H1 (cell line): ENCODE measurements at regions not wholly inside any gene's neighbourhood (a gene's known extent, or its start where the extent isn't known, plus 50 kb on each side); places are given as distances from the start of the nearest gene placed in this dataset.

ENCODE experiments used
- CTCF ChIA-PET: fragments of 300-600 bp; sonication (Branson Sonifier 250); formaldehyde crosslinking; loops from one replicate; lab custom pipeline; 2021; ENCODE audit not compliant: partially characterized antibody; lab: Charles Lee
- POLR2A ChIA-PET: fragments of 300-600 bp; sonication (Branson Sonifier 250); formaldehyde crosslinking; loops from one replicate; lab custom pipeline; 2021; ENCODE audit warnings: inconsistent platforms; ENCODE audit not compliant: partially characterized antibody; lab: Charles Lee
- DNase-seq, 2 experiments: peaks; one replicate each; pipeline versions ENCODE4 v3.0.0 to v3.0.0-alpha.2; 2010 to 2022; ENCODE audit warnings: low spot score in 2 of 2, low read depth in 1 of 2, mixed read lengths in 1 of 2
- FAIRE-seq: peaks from 2 replicates; lab custom pipeline; 2011; peaks lifted over from hg19 to GRCh38; lab: Jason Lieb, UNC
- H2AFZ ChIP-seq: 2 replicates; pipeline ENCODE4 v1.8.1; 2012; ENCODE audit warnings: low read length, inconsistent platforms
- H2AK5ac ChIP-seq: 2 replicates; pipeline ENCODE4 v1.6.1; 2013; ENCODE audit warnings: low read depth, low read length
- H2BK120ac ChIP-seq: replicated peaks from 2 replicates; pipeline ENCODE3; 2013; ENCODE audit warnings: low read depth, low read length, inconsistent platforms
- H2BK12ac ChIP-seq: 2 replicates; pipeline ENCODE4 v1.6.1; 2013; ENCODE audit warnings: low read depth, low read length
- H2BK15ac ChIP-seq: 2 replicates; pipeline ENCODE4 v1.6.1; 2013; ENCODE audit warnings: low read length
- H2BK20ac ChIP-seq: 2 replicates; pipeline ENCODE4 v1.6.1; 2013; ENCODE audit warnings: low read length
- H2BK5ac ChIP-seq: 2 replicates; pipeline ENCODE4 v1.6.1; 2013; ENCODE audit warnings: low read depth, low read length
- H3K14ac ChIP-seq: 2 replicates; pipeline ENCODE4 v1.6.1; 2013; ENCODE audit warnings: inconsistent platforms; ENCODE audit not compliant: insufficient read length
- H3K18ac ChIP-seq: 2 replicates; pipeline ENCODE4 v1.6.1; 2013; ENCODE audit warnings: low read length; ENCODE audit errors: extremely low read depth
- H3K23ac ChIP-seq: 2 replicates; pipeline ENCODE4 v1.6.1; 2013; ENCODE audit warnings: inconsistent platforms; ENCODE audit not compliant: insufficient read length
- H3K23me2 ChIP-seq: 2 replicates; pipeline ENCODE4 v1.6.1; 2013; ENCODE audit warnings: low read depth, low read length
- H3K27ac ChIP-seq: 2 replicates; pipeline ENCODE4 v1.6.1; 2011; ENCODE audit warnings: low read depth, low read length, inconsistent platforms
- H3K27me3 ChIP-seq, 4 experiments: replicated peaks in 1 of 4; 1 replicate in 1 of 4; 2 replicates in 3 of 4; pipeline versions ENCODE4 v1.6.1 to v1.8.1; 2011 to 2013; ENCODE audit warnings: low read length in 3 of 4, mild to moderate bottlenecking in 3 of 4, inconsistent platforms in 2 of 4, mixed read lengths in 2 of 4, moderate library complexity in 1 of 4; ENCODE audit not compliant: control insufficient read depth in 3 of 4, insufficient read depth in 3 of 4; ENCODE audit errors: extremely low read depth in 1 of 4
- H3K36me3 ChIP-seq, 4 experiments: 2 replicates each; pipeline versions ENCODE4 v1.6.1 to v1.8.1; 2011 to 2013; ENCODE audit warnings: mild to moderate bottlenecking in 4 of 4, low read length in 3 of 4, moderate library complexity in 2 of 4, control low read depth in 1 of 4, inconsistent platforms in 1 of 4; ENCODE audit not compliant: insufficient read depth in 4 of 4, control insufficient read depth in 2 of 4
- H3K4ac ChIP-seq: replicated peaks from 2 replicates; pipeline ENCODE3; 2013; ENCODE audit warnings: low read length, low read depth, mixed read lengths, inconsistent platforms; ENCODE audit not compliant: insufficient read length
- H3K4me1 ChIP-seq, 4 experiments: replicated peaks in 1 of 4; 1 replicate in 1 of 4; 2 replicates in 3 of 4; pipeline versions ENCODE4 v1.6.1 to v1.8.1; 2011 to 2013; ENCODE audit warnings: low read length in 3 of 4, inconsistent platforms in 2 of 4, mixed read lengths in 1 of 4; ENCODE audit not compliant: insufficient read depth in 4 of 4, control insufficient read depth in 3 of 4
- H3K4me2 ChIP-seq, 2 experiments: 2 replicates each; pipeline versions ENCODE4 v1.6.1 to v1.8.1; 2011 to 2013; ENCODE audit warnings: low read depth in 2 of 2, low read length in 2 of 2, control low read depth in 1 of 2, inconsistent platforms in 1 of 2, mild to moderate bottlenecking in 1 of 2; ENCODE audit not compliant: insufficient read depth in 1 of 2
- H3K4me3 ChIP-seq, 4 experiments: fragments of 200-600, 300-600 bp in 1 of 4; sonication (generic), shearing (Covaris generic), sonication (Bioruptor Twin) in 1 of 4; 2 replicates each; pipeline versions ENCODE4 v1.5.1 to v1.8.1; 2011 to 2016; ENCODE audit warnings: low read length in 4 of 4, low read depth in 3 of 4, control low read depth in 2 of 4, inconsistent platforms in 2 of 4, mild to moderate bottlenecking in 2 of 4, mixed read lengths in 1 of 4, moderate library complexity in 1 of 4; ENCODE audit not compliant: insufficient read depth in 2 of 4; ENCODE audit errors: extremely low read depth in 1 of 4
- H3K56ac ChIP-seq: replicated peaks from 2 replicates; pipeline ENCODE3; 2013; ENCODE audit warnings: low read depth, mild to moderate bottlenecking, mixed read lengths, low read length, inconsistent platforms; ENCODE audit not compliant: insufficient read length
- H3K79me1 ChIP-seq: 2 replicates; pipeline ENCODE4 v1.6.1; 2013; ENCODE audit warnings: low read depth, low read length, control low read depth
- H3K79me2 ChIP-seq, 2 experiments: 2 replicates each; pipeline versions ENCODE4 v1.6.1 to v1.8.1; 2012 to 2013; ENCODE audit warnings: low read length in 2 of 2, mild to moderate bottlenecking in 2 of 2, inconsistent platforms in 1 of 2; ENCODE audit not compliant: insufficient read depth in 2 of 2, control insufficient read depth in 1 of 2
- H3K9ac ChIP-seq, 4 experiments: replicated peaks in 1 of 4; 1 replicate in 1 of 4; 2 replicates in 3 of 4; pipeline versions ENCODE4 v1.6.1 to v1.8.1; 2011 to 2013; ENCODE audit warnings: low read depth in 3 of 4, low read length in 3 of 4, control low read depth in 2 of 4, mild to moderate bottlenecking in 2 of 4, moderate library complexity in 2 of 4, inconsistent platforms in 1 of 4; ENCODE audit errors: extremely low read depth in 1 of 4
- H3K9me3 ChIP-seq, 2 experiments: 2 replicates each; pipeline versions ENCODE4 v1.6.1 to v1.8.1; 2012 to 2013; ENCODE audit warnings: mild to moderate bottlenecking in 2 of 2, moderate library complexity in 2 of 2, control low read depth in 1 of 2, inconsistent platforms in 1 of 2, low read depth in 1 of 2, low read length in 1 of 2, mixed read lengths in 1 of 2; ENCODE audit not compliant: insufficient read depth in 2 of 2
- H4K20me1 ChIP-seq, 2 experiments: replicated peaks in 1 of 2; 2 replicates each; pipeline versions ENCODE3 to v1.8.1; 2011 to 2013; ENCODE audit warnings: inconsistent platforms in 2 of 2, low read length in 2 of 2, mild to moderate bottlenecking in 1 of 2; ENCODE audit not compliant: insufficient read depth in 2 of 2, control insufficient read depth in 1 of 2
- H4K5ac ChIP-seq: 2 replicates; pipeline ENCODE4 v1.6.1; 2013; ENCODE audit warnings: low read length, low read depth, mixed read lengths, inconsistent platforms; ENCODE audit not compliant: insufficient read length
- H4K8ac ChIP-seq: 2 replicates; pipeline ENCODE4 v1.8.0; 2013; ENCODE audit warnings: mild to moderate bottlenecking, moderate library complexity, low read length, inconsistent platforms; ENCODE audit not compliant: insufficient read depth; ENCODE audit errors: extremely low read depth
- H4K91ac ChIP-seq: replicated peaks from 2 replicates; pipeline ENCODE3; 2013; ENCODE audit warnings: low read length, mixed read lengths, inconsistent platforms; ENCODE audit not compliant: insufficient read length
- CHD1 ChIP-seq: IDR thresholded peaks from 2 replicates; pipeline ENCODE4 v1.6.1; 2012; ENCODE audit warnings: low read depth, low read length, improper control_type of control experiment
- EGR1 ChIP-seq: IDR thresholded peaks from 2 replicates; pipeline ENCODE4 v1.6.1; 2011; ENCODE audit warnings: low read depth, low read length, borderline replicate concordance
- HDAC6 ChIP-seq: IDR thresholded peaks from one replicate; pipeline ENCODE4 v1.7.1; 2012; ENCODE audit warnings: low read depth, mild to moderate bottlenecking, inconsistent platforms, low read length, moderate library complexity
- SIN3A ChIP-seq, 2 experiments: IDR thresholded peaks in 1 of 2; conservative IDR thresholded peaks in 1 of 2; 2 replicates each; pipeline ENCODE4 v1.6.1; 2011 to 2012; ENCODE audit warnings: low read length in 2 of 2, improper control_type of control experiment in 1 of 2, low read depth in 1 of 2, mild to moderate bottlenecking in 1 of 2
- TAF7 ChIP-seq: optimal IDR thresholded peaks from 2 replicates; pipeline ENCODE3; 2011; ENCODE audit warnings: low read depth, mild to moderate bottlenecking, inconsistent platforms, low read length, moderate library complexity, borderline replicate concordance
- TCF12 ChIP-seq: IDR thresholded peaks from 2 replicates; pipeline ENCODE4 v1.6.1; 2011; ENCODE audit warnings: low read depth, mild to moderate bottlenecking, low read length
- WGBS, 2 experiments: shearing (Covaris generic) in 1 of 2; methylation state at CpG; one replicate each; pipeline versions ENCODE4 v1.1.6 to v1.1.7; 2013 to 2015; ENCODE audit warnings: low lambda C conversion rate in 2 of 2, mixed read lengths in 2 of 2, inconsistent platforms in 1 of 2, low coverage in 1 of 2, missing lambda C conversion rate in 1 of 2; ENCODE audit not compliant: insufficient replicate concordance in 2 of 2, insufficient coverage in 1 of 2, insufficient read length in 1 of 2; ENCODE audit errors: extremely low coverage in 1 of 2, missing lambda C conversion rate in 1 of 2; 5-methylcytosine and 5-hydroxymethylcytosine counted together
- TF ChIP-seq, protein P1 (sequence below): IDR thresholded peaks from 2 replicates; pipeline ENCODE4 v1.6.1; 2012; ENCODE audit warnings: inconsistent platforms

- DNase-seq = no peak
- no peaks in the 10 kb centered on the region for H3K79me1 ChIP-seq
- H3K27me3 ChIP-seq = no peaks in the 10 kb centered on the region
- no peaks in the 10 kb centered on the region for H3K79me2 ChIP-seq
- no peak overlapping the region for H2BK15ac ChIP-seq
- no peaks in the 10 kb centered on the region for H3K4me1 ChIP-seq
- no peaks in the 10 kb centered on the region for H4K20me1 ChIP-seq
- no peak overlapping the region for H2BK120ac ChIP-seq
- no peak overlapping the region for H3K4me2 ChIP-seq
- no peak overlapping the region for H3K4ac ChIP-seq
- no peak overlapping the region for H3K14ac ChIP-seq
- H3K9ac ChIP-seq = no peak overlapping the region
- H2BK5ac ChIP-seq = no peak overlapping the region
- H3K27ac ChIP-seq = no peak overlapping the region
- no peak overlapping the region for H2AFZ ChIP-seq
- H3K18ac ChIP-seq = no peak overlapping the region
- no peaks in the 10 kb centered on the region for H3K23me2 ChIP-seq
- H2BK20ac ChIP-seq = no peak overlapping the region
- no peaks in the 10 kb centered on the region for H3K9me3 ChIP-seq
- no peak overlapping the region for H2BK12ac ChIP-seq
- no peak overlapping the region for H4K91ac ChIP-seq
- CTCF ChIA-PET = interaction anchor here (0.9 to 1.2 kb wide), 2 partner anchors 76 to 327 kb away, joined by 3 read pairs; no protein-coding TSS in a partner anchor
- WGBS, 2 experiments = 97% methylated on average over 6 of the region's 6 CpGs; no CpG with 5 or more reads in 1 of the 2 experiments
- FAIRE-seq = no peak
- H4K8ac ChIP-seq = no peak overlapping the region
- TF ChIP-seq EGR1 (no peak), HDAC6 (no peak), TCF12 (no peak), SIN3A (conservative IDR thresholded peaks at IDR 0.05 in 1 of 2, IDR thresholded peaks at IDR 0.05 in 1 of 2; ENCODE audit: low read depth in 1 of 2, low read length in 2 of 2) (no peak), CHD1 (no peak), TAF7 (no peak)
- TF ChIP-seq, protein P1, sequence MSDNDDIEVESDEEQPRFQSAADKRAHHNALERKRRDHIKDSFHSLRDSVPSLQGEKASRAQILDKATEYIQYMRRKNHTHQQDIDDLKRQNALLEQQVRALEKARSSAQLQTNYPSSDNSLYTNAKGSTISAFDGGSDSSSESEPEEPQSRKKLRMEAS = no peak
- no peak overlapping the region for H2AK5ac ChIP-seq
- POLR2A ChIA-PET = no interaction called here
- H3K56ac ChIP-seq = no peak overlapping the region
- no peaks in the 10 kb centered on the region for H3K36me3 ChIP-seq
- no peak overlapping the region for H3K4me3 ChIP-seq
- no peak overlapping the region for H4K5ac ChIP-seq
- no peak overlapping the region for H3K23ac ChIP-seq
Observed at GRCh38 chr12:91483471-91483985, 300.9 kb upstream of the DCN start.
